C4-2B (cell line): ENCODE measurements at regions not wholly inside any gene's neighbourhood (a gene's known extent, or its start where the extent isn't known, plus 50 kb on each side); places are given as distances from the start of the nearest gene placed in this dataset.

Experiments used
- H3K27ac ChIP-seq: fragments of 450-650 bp; 2 replicates; pipeline ENCODE4 v1.5.1; 2017
- CTCF ChIP-seq: fragments of 450-650 bp; conservative IDR thresholded peaks from 2 replicates; pipeline ENCODE4 v1.5.1; 2017; ENCODE audit warnings: mild to moderate bottlenecking
- ZFX ChIP-seq: fragments of 450-650 bp; IDR thresholded peaks from 2 replicates; pipeline ENCODE4 v1.6.1; 2017

- TF ChIP-seq ZFX = no peak
- TF ChIP-seq CTCF = no peak
- no peak overlapping the region for H3K27ac ChIP-seq
Measured at GRCh38 chr2:72036173-72036545, 111.5 kb downstream of the CYP26B1 start.

GRCh38 chr2:72035518-72036172, 112.0 kb downstream of the CYP26B1 start:
- TF ChIP-seq ZFX = no peak
- H3K27ac ChIP-seq = no peak overlapping the region

GRCh38 chr2:72034353-72035095, 113.1 kb downstream of the CYP26B1 start:
- no peak overlapping the region for H3K27ac ChIP-seq
- TF ChIP-seq ZFX (no peak), CTCF (no peak)

GRCh38 chr2:72033636-72034035, 114.0 kb downstream of the CYP26B1 start:
- H3K27ac ChIP-seq = no peak overlapping the region

GRCh38 chr2:72032481-72033041, 115.1 kb downstream of the CYP26B1 start:
- H3K27ac ChIP-seq = no peak overlapping the region
- no peak for TF ChIP-seq CTCF
- TF ChIP-seq ZFX = no peak

More at GRCh38 chr2:72033636-72034035, 114.0 kb downstream of the CYP26B1 start:
- TF ChIP-seq ZFX = no peak
- no peak for TF ChIP-seq CTCF

- H3K27ac ChIP-seq = no peak overlapping the region
- no peak for TF ChIP-seq CTCF
- TF ChIP-seq ZFX = no peak
Measured at GRCh38 chr2:72031346-72032110, 116.1 kb downstream of the CYP26B1 start.

GRCh38 chr2:72028996-72029395, 118.7 kb downstream of the CYP26B1 start:
- TF ChIP-seq ZFX (no peak), CTCF (no peak)
- H3K27ac ChIP-seq = no peak overlapping the region
